Fibroblast of skin of right biceps (primary cell): ENCODE measurements at regions not wholly inside any gene's neighbourhood (a gene's known extent, or its start where the extent isn't known, plus 50 kb on each side); places are given as distances from the start of the nearest gene placed in this dataset.
"Not testable (repeated sequence)": the region's sequence is repeated elsewhere in the genome, so short reads cannot be mapped to it uniquely, and the experiment has no call there.

ENCODE experiments used
- DNase-seq: peaks from one replicate; pipeline ENCODE4 v3.0.0-alpha.2; 2013

DNA sequence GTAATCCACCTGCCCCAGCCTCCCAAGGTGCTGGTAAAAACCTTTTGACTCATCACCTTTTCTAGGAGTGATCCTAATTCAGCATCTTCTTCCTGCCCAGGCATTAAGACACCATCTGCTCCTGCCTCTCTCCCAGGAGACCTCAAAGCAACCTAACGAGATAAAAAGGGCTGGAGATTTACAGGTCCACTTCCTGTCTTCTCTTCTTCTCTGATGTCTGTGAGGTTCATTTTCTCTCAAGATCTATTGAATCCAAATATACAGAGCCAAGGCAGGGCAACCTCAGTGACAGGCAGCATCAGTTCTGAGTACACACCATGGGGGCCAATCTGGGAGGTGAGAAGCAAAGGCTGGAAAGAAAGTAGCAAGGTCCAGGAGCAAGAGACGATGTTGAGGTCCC is 219.4 kb downstream of the SETD4 start:
- DNase-seq, result no peak

DNA sequence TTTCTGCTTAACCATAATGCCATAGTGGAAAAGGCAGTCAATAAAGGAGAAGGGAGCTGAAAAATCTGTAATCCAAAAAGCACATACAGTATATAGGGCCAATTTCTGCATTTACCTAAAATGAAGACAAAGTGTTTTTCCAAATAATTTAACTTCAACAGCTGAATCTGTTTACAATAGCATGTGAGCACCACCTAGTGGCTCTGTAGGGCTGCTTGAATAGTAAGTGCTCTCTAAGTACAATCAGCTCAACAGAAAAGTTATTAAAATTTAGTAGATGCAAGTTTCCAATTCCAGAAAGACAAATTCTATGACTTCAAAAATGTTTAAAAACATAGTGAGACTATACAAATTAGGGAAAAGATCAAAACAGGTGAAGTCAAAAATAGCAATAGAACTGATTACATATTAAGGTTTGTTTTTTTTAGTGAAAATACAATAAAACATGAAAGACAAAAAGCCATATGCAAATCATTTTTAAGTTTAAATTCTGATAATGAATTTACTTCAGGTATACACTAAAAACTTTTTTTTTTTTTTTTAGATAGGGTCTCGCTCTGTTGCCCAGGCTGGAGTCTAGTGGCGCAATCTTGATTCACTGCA is 220.0 kb downstream of the SETD4 start:
- DNase-seq, result peak; percentile 83

DNA sequence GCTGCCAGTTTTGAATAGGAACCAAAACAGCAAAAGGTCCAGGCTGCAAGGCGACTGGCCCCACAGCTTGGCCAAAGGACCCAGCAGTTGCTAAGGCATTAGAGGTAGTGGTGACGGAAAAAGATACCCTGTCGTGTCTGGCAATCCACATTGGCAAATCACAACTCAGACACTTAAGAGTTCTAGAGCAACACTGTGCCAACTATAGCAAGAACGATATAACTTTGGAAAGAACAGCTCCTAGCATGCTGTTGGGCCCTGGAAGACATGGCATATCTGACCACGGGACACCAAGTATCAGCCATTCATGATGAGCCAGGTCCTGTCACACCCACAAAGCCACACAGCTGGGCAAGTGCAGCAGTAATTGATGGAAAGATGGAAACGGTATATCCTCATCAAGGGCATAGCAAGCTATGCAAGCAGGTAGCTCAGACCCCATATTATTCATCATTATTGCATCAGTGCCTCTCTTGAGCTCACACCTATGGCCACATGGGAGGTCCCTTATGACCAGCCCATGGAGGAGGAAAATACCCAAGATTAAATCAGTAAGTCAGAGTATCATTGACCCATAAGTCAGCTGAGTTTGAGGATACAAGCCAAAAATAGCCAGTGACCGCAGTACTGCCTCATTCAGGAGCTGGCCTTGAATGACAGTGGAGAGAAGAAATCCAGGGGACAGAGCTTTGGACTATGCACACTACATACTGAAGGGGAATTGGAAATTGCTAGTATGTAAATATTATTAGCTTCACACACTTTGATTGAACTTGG is 221.2 kb downstream of the SETD4 start:
- DNase-seq, result no peak

DNA sequence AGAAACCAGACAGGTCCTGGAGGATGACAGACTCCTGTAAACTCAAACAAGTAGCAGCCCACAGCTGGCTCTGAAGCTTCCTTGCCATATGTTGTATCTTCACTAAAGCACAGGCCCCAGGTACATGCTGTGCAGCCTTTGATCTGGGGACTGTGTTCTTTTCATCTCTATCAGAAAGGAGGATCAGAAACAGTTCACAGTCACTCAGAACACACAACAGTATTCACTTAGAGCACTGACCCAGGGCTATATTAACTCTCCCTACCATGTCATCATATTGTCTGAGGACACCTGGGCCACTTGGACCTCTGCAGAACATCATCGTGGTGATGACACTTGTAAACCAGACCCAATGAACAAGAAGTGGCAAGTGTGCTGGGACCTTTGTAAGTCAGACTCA is 222.0 kb downstream of the SETD4 start:
- DNase-seq, result no peak

DNA sequence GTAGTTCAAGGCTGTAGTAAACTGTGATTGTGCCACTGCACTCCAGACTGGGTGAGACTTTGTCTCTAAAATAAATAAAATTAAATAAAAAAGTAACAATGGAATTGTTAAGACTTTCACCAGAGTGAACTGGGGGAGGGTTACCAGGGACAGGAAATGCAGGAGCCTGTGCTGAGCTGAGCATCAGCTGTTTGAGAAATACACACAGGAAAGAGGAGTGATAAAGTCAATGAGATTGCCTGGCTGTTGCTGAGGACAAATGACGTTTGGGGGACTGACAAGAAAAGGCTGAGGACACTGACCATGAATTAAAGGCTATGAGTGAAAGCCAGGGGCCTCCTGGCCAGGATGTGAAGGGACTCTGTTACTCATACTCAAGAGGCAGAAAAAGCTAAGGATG is 226.3 kb downstream of the SETD4 start:
- peak; percentile 21 for DNase-seq

DNA sequence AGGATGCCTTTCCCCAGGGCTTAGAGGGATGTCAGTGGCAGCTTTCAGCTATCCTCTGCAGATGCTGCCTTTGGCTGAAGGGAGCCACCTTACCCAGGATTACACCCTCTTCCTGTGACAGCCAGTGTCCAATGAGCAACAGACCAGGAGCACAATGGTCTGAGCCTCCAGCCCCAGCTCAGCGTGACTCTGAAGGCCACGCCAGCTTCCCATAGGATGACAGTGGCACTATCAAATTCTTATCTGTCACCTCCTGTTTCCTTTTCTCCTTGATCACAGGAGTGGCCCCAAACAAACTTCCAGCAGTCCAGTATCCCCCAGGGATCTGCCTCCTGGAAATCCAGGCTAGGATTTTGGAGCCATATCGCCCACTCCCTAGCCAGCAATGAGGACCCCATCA is 226.9 kb downstream of the SETD4 start:
- DNase-seq, result no peak

DNA sequence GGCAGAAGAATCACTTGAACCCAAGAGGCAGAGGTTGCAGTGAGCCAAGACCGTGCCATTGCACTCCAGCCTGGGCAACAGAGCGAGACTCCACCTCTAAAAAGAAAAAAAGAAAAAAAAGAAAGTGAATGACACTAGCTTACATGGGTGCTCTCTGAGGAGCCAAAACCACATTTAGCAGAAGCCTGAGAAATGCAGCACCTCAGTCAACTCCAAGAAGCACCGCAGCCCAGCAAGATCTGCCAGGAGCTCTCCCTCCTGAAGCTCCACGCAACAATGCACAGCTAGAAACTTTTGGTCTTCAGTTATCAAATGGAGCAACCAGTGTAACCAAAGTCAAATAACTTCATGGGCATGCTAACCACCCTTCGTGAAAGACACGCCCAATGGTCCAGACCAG is 229.1 kb downstream of the SETD4 start:
- DNase-seq, result no peak

DNA sequence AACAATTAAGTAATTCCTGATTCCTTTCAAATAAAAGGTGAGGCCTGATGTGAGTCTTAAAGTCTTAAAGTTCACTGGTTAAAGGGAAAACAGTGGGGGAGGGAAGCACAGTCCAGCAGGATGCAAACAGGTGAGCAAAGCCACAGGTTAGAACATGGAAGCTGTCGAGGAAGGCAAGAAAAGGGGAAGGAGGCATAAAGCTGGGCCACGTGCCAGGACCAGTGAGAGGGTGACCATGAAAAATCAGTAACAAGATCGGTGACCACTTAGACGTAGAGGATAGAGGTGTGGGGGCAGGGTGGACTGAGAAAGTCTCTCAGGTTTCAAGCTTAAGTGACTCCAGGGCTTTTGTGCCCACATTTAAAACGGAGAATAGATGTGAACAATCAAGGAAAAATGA is 231.3 kb downstream of the SETD4 start:
- no peak for DNase-seq

DNA sequence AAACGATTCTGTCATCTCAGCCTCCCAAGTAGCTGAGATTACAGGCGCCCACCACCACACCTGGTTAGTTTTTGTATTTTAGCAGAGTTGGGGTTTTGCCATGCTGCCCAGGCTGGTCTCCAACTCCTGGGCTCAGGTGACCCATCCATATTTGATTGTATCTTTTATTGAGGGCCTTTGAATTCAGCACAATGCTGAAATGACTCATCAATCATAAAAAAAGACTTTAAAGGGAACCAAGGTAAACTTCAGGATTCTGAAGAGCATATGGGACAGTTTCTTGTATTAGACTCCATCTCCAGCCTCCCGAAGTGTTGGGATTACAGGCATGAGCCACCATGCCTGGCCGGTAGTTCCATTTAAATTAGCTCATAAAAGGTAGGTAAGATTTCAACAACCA is 232.2 kb downstream of the SETD4 start:
- no peak for DNase-seq

DNA sequence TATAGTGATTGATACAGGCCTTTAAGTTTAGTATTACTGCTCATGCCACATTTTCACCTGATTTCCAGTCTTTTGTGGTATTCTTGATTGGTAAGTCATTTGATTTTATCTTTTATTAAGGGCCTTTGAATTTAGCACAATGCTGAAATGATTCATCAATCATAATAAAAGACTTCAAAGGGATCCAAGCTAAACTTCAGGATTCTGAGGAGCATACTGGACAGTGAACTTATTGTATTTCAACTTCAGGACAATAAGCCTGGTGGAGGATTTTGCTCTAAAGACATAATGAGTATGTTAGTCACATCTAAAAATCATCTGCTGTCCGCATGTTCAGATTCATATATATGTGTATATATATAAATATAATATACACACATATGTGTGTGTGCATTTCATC is 233.3 kb downstream of the SETD4 start:
- no peak for DNase-seq

DNA sequence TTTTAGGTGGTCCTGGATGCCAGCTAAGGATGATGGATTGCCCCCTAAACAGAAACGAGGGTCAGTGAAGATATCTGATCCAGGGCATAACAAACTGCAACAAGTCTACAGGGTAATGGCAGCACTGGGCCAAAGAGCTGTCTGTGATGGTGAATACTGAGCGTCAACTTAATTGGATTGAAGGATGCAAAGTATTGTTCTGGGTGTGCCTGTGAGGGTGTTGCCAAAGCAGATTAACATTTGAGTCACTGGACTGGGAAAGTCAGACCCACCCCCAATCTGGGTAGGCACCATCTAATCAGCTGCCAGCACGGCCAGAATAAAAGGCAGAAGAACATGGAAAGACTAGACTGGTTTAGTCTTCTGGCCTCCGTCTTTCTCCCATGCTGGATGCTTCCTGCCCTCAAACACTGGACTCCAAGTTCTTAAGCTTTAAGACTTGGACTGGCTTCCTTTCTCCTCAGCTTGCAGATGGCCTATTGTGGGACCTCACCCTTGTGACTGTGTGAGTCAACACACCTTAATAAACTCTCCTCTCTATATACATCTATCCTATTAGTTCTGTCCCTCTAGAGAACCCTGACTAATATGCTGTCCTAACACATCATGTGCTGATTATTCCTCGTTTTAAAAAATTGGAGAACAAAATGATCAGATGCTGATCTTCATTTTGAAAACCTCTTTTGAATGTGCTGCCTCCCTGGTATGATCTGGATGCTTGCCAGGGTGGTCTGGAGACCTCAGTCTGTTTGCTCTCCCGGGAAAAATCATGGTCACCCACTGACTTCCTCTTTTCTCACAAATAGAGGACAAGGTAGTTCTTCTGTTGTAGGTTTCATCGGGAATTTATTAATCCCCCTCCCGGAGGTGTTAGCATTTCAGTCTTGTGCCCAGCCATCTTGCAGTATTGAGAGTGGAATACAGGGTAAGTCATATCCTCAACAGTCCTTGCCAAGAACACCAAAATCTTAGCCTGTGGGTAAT is 234.7 kb downstream of the SETD4 start:
- no peak for DNase-seq

DNA sequence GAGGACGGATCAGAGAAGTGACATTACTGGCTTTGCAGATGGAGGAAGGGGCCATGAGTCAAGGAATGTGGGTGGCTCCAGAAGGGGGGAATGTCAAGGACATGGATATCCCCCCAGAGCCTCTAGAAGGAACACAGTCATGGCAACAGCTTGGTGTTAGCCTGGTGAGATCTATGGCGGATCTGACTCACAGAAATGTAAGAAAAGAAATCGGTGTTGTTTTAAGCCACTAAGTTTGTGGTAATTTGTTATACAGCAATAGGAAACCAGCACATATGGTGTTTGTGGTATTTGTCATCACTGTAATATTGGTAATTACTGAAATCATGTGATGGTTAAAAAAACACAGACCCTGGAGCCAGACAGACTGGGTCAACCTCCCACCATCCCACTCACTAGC is 236.2 kb downstream of the SETD4 start:
- DNase-seq, result peak; percentile 79

DNA sequence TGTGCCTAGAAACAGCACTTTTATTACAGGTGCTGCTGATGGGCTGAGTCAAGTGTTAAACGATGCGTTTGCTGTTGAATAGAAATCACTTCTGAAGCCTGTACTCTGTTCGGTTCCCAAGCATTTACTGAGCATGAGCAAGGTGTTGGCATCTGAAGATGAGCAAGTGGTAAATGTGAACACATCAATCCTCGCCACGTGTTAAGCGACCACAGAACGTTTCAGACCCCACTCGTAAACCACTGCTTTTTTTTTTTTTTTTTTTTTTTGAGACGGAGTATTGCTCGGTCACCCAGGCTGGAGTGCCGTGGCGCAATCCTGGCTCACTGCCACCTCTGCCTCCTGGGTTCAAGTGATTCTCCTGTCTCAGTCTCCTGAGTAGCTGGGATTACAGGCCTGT is 241.2 kb downstream of the SETD4 start:
- DNase-seq, result no peak

DNA sequence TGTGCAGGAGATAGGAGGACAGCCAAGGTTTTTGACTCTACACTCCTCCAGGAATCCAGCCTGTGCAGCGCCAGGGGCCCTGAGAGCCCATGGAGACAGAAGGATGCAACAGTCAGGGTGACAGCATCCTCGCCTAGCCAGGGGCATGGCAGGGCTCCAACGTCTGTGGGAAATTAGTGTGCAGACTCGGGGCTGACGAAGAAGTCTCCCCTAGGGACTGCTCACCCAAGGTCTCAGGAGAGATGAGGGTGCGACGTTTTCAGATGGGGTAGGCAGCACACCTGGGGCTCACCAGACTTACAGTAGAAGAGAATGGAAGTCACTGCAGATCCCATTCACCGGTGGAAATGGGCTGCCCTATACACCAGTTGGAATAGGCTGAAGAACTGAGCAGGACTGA is 241.7 kb downstream of the SETD4 start:
- DNase-seq, result peak; percentile 12

DNA sequence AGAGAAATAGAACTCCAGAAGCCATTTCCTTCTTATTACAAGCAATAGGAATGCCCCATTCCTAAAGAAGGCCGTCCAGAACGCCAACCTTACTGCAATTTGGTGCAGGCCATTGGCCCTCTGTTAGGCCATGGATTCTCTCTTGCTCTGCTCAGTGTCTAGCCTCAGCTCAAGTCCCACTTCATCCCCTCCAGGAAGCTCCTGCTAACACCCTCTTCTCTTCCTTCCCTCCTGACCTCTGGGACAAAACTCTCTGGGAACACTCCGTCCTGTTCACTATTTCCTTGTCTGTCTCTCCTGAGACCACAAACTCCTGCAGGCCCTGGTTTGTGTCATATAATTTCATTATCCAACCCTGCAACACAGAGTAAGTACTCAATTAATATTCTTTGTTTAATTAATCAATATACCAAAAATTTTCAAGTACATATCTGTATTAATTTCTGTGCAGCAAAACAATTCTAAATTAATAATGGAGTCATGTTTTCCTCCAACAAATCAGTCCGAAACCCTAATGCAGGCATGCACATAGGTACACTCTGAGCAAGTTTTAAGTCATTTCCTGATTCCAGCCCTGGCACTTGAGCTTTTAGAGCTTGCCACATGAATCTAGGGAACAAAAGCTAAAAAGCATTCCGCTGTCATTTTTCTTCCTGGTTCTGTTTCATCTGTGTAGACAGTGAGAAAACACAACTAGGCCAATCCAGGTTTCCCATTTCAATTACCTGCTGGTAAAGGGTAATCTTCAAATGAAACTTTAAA is 245.3 kb downstream of the SETD4 start:
- DNase-seq, result no peak

DNA sequence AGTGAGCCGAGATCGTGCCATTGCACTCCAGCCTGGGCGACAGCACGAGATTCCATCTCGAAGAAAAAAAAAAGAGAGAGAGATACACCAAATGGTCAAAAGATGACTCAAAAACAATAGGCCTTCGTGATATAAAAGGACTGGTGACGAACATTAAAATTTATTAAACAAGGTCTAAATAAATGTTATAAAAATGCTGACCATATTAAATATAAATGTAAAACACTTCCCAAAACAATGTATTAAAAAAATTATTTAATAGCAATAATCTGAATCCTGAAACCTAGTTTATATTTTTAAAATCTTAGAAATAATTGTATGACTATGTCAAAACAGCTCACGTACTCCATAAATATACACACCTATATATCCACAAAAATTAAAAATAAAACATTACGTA is 247.6 kb downstream of the SETD4 start:
- no peak for DNase-seq

DNA sequence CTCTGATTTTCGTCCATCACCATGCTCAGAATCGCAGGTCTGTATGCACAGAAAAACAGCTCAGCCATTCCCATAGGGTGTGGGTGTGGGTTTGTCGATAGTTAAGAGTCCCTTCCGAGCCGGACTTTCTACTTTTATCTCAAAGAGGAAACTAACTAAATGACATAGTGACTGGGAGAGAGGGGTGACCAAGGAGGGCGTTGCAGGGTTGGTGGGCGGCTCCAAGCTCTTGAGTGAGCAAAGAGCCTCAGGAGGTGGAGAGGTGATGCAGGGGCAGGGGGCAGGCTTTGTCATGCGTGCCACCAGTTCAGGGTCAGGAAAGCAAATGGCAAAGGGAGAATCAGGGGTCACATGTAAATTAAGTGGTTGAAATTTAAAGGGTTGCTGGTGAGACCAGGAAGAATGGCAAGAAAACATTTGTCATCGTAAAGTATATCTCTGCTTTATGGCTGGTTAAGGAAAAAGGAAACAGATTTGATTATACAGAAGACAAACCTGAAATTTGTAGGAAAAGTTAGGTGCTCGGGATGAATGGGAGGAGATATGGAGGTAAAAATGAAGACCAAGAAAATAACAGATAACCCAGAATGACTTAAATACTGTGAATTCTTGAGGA is 249.0 kb downstream of the SETD4 start:
- no peak for DNase-seq

DNA sequence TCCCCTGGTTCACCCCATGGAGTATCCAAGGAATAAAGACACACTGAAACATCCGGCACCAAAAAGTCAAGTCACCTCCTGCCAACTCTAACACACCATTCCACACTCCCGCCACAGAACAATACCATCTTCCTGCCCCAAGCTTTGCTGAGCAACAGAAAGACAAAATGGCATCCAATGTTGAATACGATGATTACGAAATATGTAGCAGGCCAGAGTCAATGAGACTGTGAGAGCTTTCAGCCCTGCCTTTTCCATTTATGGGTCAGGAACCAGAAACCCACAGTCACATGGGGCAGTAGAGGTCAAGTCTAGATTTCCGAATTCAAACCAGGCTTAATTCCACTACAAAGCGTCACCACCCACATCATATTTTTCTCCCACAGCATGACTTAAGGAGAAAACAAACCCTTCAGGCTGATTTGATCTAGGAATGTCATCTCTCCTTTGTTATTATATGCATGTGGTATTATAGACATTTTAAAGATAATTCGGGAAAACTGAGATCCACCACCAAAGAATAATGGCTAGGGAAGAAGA is 249.8 kb downstream of the SETD4 start:
- DNase-seq, result no peak

DNA sequence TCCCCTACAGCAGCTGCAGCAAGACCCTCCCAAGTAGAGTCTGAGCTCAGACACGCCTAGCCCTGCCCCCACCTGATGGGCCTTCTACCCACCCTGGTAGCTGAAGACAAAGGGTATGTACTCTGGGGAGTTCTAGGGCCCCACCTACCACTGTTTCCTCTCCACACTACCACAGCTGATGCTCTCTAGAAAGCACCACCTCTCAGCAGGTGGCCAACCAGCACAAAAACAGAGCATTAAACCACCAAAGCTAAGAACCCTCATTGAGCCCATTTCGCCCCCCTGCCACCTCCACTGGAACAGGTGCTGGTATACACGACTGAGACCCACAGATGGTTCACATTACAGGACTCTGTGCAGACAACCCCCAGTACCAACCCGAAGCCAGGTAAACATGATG is 258.9 kb downstream of the SETD4 start:
- DNase-seq, result no peak

DNA sequence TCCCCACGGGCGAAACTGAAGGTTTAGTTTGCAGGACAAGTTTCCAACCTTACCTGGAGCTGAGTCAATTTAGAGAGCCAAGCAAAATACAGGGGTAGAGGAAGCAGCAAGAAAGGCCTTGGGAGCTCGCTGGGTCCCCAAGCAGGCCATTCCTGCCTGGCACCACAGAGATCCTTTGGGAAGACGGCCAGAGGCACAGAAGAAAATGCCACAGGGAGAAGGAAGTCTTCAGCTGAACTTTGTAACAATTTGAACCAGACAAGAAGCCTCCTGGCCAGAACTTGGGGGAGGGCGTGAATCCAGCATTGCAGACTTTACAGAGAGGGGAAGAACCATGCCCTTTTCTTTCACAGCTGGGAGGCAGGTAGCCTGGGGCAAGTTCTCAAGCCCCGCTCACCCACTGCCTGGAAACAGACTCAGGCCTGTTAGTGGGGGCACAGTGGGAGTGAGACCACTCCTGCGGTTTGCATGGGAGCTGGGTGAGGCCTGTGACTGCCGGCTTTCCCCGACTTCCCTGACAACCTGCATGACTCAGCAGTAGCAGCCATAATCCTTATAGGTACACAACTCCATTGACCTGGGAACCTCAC is 259.4 kb downstream of the SETD4 start:
- DNase-seq, result not testable (repeated sequence)

DNA sequence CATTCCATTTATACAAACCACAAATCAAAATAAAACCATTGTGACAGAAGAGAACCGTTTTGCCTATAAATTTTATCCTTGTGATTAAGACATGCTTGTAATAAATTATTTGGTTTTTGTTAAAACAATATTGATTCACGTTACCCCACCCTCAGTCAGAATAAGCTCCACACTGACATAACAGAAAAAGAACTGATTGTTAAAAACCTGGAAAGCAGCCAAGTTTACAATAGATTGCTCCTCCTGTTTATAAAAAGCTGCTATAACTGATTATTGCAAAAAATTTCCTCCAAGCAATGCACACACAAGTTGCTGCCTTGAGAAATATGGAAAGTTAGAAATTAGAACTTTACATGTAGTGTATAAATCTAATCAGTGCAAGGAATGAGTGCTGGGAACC is 263.5 kb downstream of the SETD4 start:
- no peak for DNase-seq

DNA sequence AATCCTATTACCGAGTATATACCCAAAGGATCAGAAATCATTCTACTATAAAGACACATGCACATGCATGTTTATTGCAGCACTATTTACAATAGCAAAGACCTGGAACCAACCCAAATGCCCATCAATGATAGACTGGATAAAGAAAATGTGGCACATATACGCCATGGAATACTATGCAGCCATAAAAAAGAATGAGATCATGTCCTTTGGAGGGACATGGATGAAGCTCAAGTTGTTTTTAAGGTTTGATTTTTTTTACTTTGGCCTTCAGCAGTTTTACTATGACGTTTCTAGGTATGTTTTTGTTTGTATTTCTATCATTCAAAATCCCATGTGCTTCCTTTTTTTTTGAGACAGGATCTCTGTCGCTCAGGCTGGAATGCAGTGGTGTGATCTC is 265.8 kb downstream of the SETD4 start:
- DNase-seq, result not testable (repeated sequence)
